Kidney epithelial cell (primary cell): ENCODE measurements at regions not wholly inside any gene's neighbourhood (a gene's known extent, or its start where the extent isn't known, plus 50 kb on each side); places are given as distances from the start of the nearest gene placed in this dataset.

ENCODE experiments used
- DNase-seq: peaks from one replicate; pipeline ENCODE4 v3.0.0-alpha.2; 2010; ENCODE audit warnings: low read depth
- H3K27me3 ChIP-seq: 2 replicates; pipeline ENCODE4 v1.6.0; 2011; ENCODE audit warnings: low read length; ENCODE audit not compliant: control insufficient read depth, insufficient read depth
- H3K36me3 ChIP-seq: 2 replicates; pipeline ENCODE4 v1.5.1; 2011; ENCODE audit warnings: low read length; ENCODE audit not compliant: control insufficient read depth, insufficient read depth
- H3K4me3 ChIP-seq: 2 replicates; pipeline ENCODE4 v1.5.1; 2011; ENCODE audit warnings: low read depth, mild to moderate bottlenecking, control low read depth, low read length
- TF ChIP-seq, protein P1 (sequence below): IDR thresholded peaks from 2 replicates; pipeline ENCODE4 v1.5.1; 2011; ENCODE audit warnings: mild to moderate bottlenecking, moderate library complexity, low read length, control low read depth, inconsistent platforms; ENCODE audit not compliant: insufficient read depth, poor library complexity, severe bottlenecking

DNA sequence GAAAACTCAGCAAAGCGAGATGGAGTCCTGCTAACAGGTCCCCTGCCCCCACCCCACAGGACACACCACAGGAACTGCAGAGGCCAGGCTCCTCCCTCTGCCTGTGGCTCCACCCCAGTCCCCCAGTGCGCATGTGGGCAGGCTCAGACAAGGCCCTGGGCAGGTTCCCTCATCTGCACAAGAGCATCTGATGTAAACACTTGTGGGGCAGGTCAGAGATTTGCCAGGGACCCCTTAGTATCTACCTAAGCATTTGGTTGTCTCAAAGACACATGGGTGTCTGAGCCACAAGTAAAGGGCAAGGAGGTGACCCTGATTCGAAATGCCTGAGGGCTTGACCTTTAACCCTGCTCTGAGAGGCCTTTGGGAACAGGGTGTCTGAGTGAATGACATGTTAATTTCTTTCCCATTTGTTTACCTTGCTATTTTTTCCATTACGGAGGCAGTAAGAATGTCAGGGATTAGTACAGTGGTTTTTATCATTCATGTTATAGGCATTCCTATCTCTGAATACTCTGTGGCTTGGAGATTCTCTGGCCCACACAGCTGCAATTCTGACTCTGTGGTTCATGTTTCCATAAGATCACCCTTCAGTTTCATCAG, 85.3 kb downstream of the ZNF518B start:
- TF ChIP-seq, protein P1, sequence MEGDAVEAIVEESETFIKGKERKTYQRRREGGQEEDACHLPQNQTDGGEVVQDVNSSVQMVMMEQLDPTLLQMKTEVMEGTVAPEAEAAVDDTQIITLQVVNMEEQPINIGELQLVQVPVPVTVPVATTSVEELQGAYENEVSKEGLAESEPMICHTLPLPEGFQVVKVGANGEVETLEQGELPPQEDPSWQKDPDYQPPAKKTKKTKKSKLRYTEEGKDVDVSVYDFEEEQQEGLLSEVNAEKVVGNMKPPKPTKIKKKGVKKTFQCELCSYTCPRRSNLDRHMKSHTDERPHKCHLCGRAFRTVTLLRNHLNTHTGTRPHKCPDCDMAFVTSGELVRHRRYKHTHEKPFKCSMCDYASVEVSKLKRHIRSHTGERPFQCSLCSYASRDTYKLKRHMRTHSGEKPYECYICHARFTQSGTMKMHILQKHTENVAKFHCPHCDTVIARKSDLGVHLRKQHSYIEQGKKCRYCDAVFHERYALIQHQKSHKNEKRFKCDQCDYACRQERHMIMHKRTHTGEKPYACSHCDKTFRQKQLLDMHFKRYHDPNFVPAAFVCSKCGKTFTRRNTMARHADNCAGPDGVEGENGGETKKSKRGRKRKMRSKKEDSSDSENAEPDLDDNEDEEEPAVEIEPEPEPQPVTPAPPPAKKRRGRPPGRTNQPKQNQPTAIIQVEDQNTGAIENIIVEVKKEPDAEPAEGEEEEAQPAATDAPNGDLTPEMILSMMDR: no peak
- H3K4me3 ChIP-seq: no peak overlapping the region
- DNase-seq: no peak

DNA sequence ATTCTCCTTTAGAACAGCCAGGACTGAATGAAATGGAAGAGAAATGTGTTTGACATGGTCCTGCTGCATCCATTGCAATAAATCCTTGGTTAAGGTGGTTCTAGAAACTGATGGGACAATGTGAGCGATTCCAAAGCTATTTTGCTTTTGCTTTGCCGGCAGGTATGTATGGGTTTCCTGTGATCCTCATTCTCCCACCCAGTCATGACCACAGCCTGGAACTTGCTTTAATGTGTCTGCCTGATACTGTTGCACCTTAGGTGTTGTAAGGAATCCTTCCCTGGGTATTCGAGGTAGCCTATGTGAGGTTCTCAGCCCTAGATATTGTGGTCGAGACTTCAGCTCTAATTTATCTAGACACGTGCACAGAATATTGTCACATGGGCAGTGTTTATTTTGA, 86.1 kb downstream of the ZNF518B start:
- Histone ChIP-seq H3K27me3 (no peaks in the 10 kb centered on the region), H3K4me3 (no peak overlapping the region), H3K36me3 (no peaks in the 10 kb centered on the region)
- no peak for DNase-seq
- TF ChIP-seq, protein P1: no peak

More for the DNA sequence above, 85.3 kb downstream of the ZNF518B start:
- Histone ChIP-seq H3K36me3 (no peaks in the 10 kb centered on the region), H3K27me3 (no peaks in the 10 kb centered on the region)

DNA sequence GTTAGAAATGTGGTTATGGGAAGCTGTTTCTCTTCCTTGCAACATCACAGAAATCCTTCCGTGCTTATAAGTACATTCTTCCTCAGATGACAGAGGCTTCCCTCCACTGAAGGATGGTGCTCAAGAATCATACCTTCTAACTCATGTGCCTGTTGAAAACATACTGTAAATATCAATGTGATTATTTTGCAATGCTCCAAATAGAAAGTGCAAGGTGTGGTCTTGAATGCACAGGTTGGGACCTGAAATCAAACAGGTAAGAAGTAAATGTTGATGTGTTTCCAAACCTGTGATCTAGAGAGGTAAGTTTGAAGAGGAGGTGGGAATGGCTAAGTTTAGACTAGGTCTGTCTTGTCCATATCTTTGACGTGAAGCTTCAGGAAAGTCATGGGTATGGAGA, 87.7 kb downstream of the ZNF518B start:
- Histone ChIP-seq H3K36me3 (no peaks in the 10 kb centered on the region), H3K4me3 (no peak overlapping the region), H3K27me3 (no peaks in the 10 kb centered on the region)
- no peak for DNase-seq
- TF ChIP-seq, protein P1: no peak

DNA sequence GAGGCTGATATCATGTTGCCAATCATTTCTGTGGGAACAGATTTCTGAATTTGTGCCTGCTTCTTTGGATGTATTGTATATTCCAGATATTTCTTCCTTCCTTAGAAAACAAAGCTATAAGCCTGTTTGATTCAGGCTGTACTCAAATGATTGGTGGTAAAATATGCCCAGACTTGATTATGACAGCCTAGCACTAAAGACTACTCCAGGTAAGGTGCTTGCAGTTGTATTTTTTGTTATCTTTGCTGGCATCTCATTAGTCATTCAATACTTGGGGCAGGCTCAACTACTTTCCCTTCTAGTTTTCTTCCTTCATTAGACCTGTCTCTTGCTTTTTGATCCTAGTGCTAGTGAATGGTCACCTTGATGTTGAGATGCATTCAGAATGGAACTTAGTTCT, 90.6 kb downstream of the ZNF518B start:
- H3K27me3 ChIP-seq: no peaks in the 10 kb centered on the region
- no peaks in the 10 kb centered on the region for H3K36me3 ChIP-seq
- TF ChIP-seq, protein P1: no peak
- H3K4me3 ChIP-seq: no peak overlapping the region
- DNase-seq: no peak

DNA sequence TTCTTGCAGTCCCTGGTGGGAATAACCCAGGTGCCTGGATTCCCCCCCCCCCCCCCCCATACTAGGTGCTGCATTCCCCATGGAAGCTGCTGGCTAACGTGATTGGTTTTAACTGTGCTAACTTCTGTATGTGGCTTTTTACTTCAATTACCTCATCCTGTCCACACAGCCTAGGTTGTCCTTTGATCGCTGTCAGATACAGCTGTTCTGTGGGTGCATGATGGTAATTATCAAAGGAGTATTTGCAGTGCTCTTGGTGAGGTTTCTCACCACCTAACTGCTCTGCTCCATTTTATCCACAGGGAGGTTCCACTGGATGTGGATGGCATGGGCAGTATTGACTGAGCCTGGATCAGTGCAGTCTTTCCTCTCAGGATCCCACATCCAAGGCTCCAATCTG, 93.0 kb downstream of the ZNF518B start:
- TF ChIP-seq, protein P1: no peak
- no peaks in the 10 kb centered on the region for H3K36me3 ChIP-seq
- H3K4me3 ChIP-seq: no peak overlapping the region
- no peaks in the 10 kb centered on the region for H3K27me3 ChIP-seq
- no peak for DNase-seq

DNA sequence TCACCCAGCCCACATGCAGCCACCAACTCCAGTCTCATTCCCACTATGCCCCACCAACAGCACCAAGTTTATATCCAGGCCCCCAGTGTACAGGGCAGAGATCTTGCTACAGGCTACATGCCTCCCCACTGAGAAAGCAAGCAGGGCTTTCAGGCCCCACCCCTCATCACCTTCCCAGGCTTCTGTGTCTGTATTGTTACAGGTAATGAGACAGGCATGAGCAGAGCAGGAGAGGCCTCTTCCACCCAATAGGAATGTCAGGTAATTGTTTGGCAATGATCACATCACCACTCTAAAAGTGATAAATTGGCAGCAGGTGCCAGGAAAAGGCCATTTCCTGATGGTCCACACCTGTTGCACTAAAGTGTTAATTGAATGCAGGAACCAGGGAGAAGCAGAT, 102.5 kb downstream of the ZNF518B start:
- Histone ChIP-seq H3K36me3 (no peaks in the 10 kb centered on the region), H3K27me3 (no peaks in the 10 kb centered on the region), H3K4me3 (no peak overlapping the region)
- DNase-seq: no peak
- TF ChIP-seq, protein P1: no peak
